CD14-positive monocyte (primary cell): ENCODE measurements at regions not wholly inside any gene's neighbourhood (a gene's known extent, or its start where the extent isn't known, plus 50 kb on each side); places are given as distances from the start of the nearest gene placed in this dataset.

Experiments
- DNase-seq, 3 donors: peaks; one replicate each; pipeline ENCODE4 v3.0.0-alpha.2; 2011 to 2022
- H2AFZ ChIP-seq: 2 replicates; pipeline ENCODE4 v1.6.0; 2012; ENCODE audit warnings: mild to moderate bottlenecking, low read depth, low read length, inconsistent platforms; ENCODE audit not compliant: insufficient read depth, poor library complexity, severe bottlenecking
- H3K27ac ChIP-seq, 2 donors: 1 replicate in 1 of 2; 2 replicates in 1 of 2; pipeline ENCODE4 v1.5.1; 2012 to 2013; ENCODE audit warnings: low read length in 2 of 2, control low read depth in 1 of 2, inconsistent platforms in 1 of 2, low read depth in 1 of 2, mild to moderate bottlenecking in 1 of 2
- H3K27me3 ChIP-seq, 2 donors: one replicate each; pipeline versions ENCODE4 v1.6.0 to v1.6.1; 2011 to 2013; ENCODE audit warnings: low read length in 2 of 2; ENCODE audit not compliant: control insufficient read depth in 2 of 2, insufficient read depth in 2 of 2
- H3K36me3 ChIP-seq, 2 donors: replicated peaks in 1 of 2; 1 replicate in 1 of 2; 2 replicates in 1 of 2; pipeline versions ENCODE4 v1.5.1 to v1.6.1; 2012 to 2013; ENCODE audit warnings: low read length in 2 of 2, control low read depth in 1 of 2, inconsistent platforms in 1 of 2, mild to moderate bottlenecking in 1 of 2; ENCODE audit not compliant: insufficient read depth in 2 of 2, control insufficient read depth in 1 of 2
- H3K4me1 ChIP-seq, 2 donors: 1 replicate in 1 of 2; 2 replicates in 1 of 2; pipeline versions ENCODE4 v1.5.1 to v1.6.1; 2012 to 2013; ENCODE audit warnings: low read length in 2 of 2, control low read depth in 1 of 2, inconsistent platforms in 1 of 2, mild to moderate bottlenecking in 1 of 2, moderate library complexity in 1 of 2; ENCODE audit not compliant: insufficient read depth in 2 of 2, control insufficient read depth in 1 of 2
- H3K4me2 ChIP-seq: replicated peaks from 2 replicates; pipeline ENCODE3; 2012; ENCODE audit warnings: low read length, moderate library complexity, mild to moderate bottlenecking; ENCODE audit not compliant: poor library complexity, severe bottlenecking; ENCODE audit errors: extremely low read depth
- H3K4me3 ChIP-seq, 3 experiments: fragments of 200-600 bp in 1 of 3; sonication (generic) in 1 of 3; replicated peaks in 1 of 3; 1 replicate in 2 of 3; 2 replicates in 1 of 3; pipeline ENCODE4 v1.5.1; 2011 to 2013; ENCODE audit warnings: low read length in 3 of 3, mild to moderate bottlenecking in 3 of 3, control low read depth in 2 of 3, low read depth in 2 of 3, inconsistent platforms in 1 of 3, moderate library complexity in 1 of 3
- H3K79me2 ChIP-seq: 2 replicates; pipeline ENCODE4 v1.6.0; 2012; ENCODE audit warnings: mild to moderate bottlenecking, control low read depth, inconsistent platforms, low read length, moderate library complexity; ENCODE audit not compliant: insufficient read depth
- H3K9ac ChIP-seq: 2 replicates; pipeline ENCODE4 v1.6.0; 2017; ENCODE audit warnings: low read length, mild to moderate bottlenecking; ENCODE audit not compliant: insufficient read depth, poor library complexity, severe bottlenecking
- H3K9me3 ChIP-seq, 2 donors: replicated peaks in 1 of 2; 1 replicate in 1 of 2; 2 replicates in 1 of 2; pipeline versions ENCODE4 v1.5.1 to v1.6.1; 2012 to 2013; ENCODE audit warnings: low read length in 2 of 2, control low read depth in 1 of 2; ENCODE audit not compliant: control insufficient read depth in 1 of 2, insufficient read depth in 1 of 2
- H4K20me1 ChIP-seq: 2 replicates; pipeline ENCODE4 v1.6.0; 2012; ENCODE audit warnings: mild to moderate bottlenecking, low read length, control low read depth, moderate library complexity; ENCODE audit not compliant: insufficient read depth
- H3K27ac Mint-ChIP-seq, 7 donors: one replicate each; pipeline ENCODE4 v1.8.0; 2020; ENCODE audit warnings: mild to moderate bottlenecking in 7 of 7, mixed read lengths in 7 of 7, moderate library complexity in 6 of 7, inconsistent platforms in 2 of 7
- H3K27me3 Mint-ChIP-seq, 3 donors: one replicate each; pipeline ENCODE4 v1.8.0; 2021 to 2022; ENCODE audit warnings: low read depth in 3 of 3, mild to moderate bottlenecking in 3 of 3, mixed read lengths in 3 of 3, moderate library complexity in 3 of 3, inconsistent platforms in 1 of 3
- H3K36me3 Mint-ChIP-seq, 2 donors: one replicate each; pipeline ENCODE4 v1.8.0; 2020; ENCODE audit warnings: mixed read lengths in 2 of 2, inconsistent platforms in 1 of 2, mild to moderate bottlenecking in 1 of 2
- H3K4me1 Mint-ChIP-seq: one replicate; pipeline ENCODE4 v1.8.0; 2020; ENCODE audit warnings: mild to moderate bottlenecking, mixed read lengths
- H3K4me3 Mint-ChIP-seq, 2 donors: one replicate each; pipeline ENCODE4 v1.8.0; 2020; ENCODE audit warnings: mild to moderate bottlenecking in 2 of 2, mixed read lengths in 2 of 2, moderate library complexity in 1 of 2
- H3K9me3 Mint-ChIP-seq, 7 donors: one replicate each; pipeline ENCODE4 v1.8.0; 2020 to 2022; ENCODE audit warnings: mixed read lengths in 7 of 7, mild to moderate bottlenecking in 6 of 7, moderate library complexity in 6 of 7, inconsistent platforms in 2 of 7
- WGBS: methylation state at CpG from one replicate; pipeline ENCODE4 v1.1.5; 2013; ENCODE audit warnings: missing lambda C conversion rate; ENCODE audit not compliant: insufficient coverage; 5-methylcytosine and 5-hydroxymethylcytosine counted together
- intact Hi-C, 2 donors: fragments of 100-400 bp; cut with micrococcal nuclease; formaldehyde crosslinking; loops; one replicate each; pipeline versions ENCODE4 v1.15.0 to v1.15.1; 2023
- TF ChIP-seq, protein P1 (sequence below): fragments of 200-600 bp; IDR thresholded peaks from one replicate; pipeline ENCODE4 v1.8.0; 2022; ENCODE audit warnings: antibody characterized with exemption, mild to moderate bottlenecking

DNA sequence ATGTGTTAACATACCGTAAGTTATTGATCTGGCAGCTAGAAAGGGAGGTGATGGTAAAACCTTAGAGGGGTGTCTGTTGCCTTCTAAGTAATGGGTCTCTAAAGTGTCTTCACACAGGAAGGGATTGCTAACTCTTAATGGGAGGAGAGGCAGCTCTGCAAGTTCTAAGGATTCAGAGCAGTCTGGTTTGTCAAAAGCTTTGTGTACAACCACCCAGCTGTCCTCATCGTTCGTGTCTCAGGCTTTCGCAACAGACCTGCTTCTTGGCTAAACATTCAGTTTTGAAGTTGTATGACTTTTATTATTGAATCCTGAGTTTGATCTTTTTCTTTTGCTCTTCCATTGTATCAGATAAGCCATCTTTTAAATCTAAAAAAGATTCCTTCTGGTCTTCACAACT, 404.9 kb downstream of the SQOR start:
- Histone ChIP-seq H3K36me3 (no peaks in the 10 kb centered on the region), H2AFZ (no peak overlapping the region), H3K9ac (no peak overlapping the region), H3K4me2 (no peak overlapping the region), H3K4me1 (no peaks in the 10 kb centered on the region), H3K4me3 (no peak overlapping the region), H3K9me3 (peaks cover 4 to 10% of the 10 kb centered on the region in 2 donors), H4K20me1 (no peaks in the 10 kb centered on the region), H3K27me3 (no peaks in the 10 kb centered on the region), H3K79me2 (no peaks in the 10 kb centered on the region), H3K27ac (no peak overlapping the region)
- H3K9me3 Mint-ChIP-seq: peaks cover 0 to 8% (median 3%) of the 10 kb centered on the region in 7 donors
- no peaks in the 10 kb centered on the region for H3K36me3 Mint-ChIP-seq
- no peaks in the 10 kb centered on the region for H3K27me3 Mint-ChIP-seq
- H3K27ac Mint-ChIP-seq: no peak overlapping the region
- no peak for DNase-seq
- no CpG with 5 or more reads among the region's 4 CpGs for WGBS
- H3K4me1 Mint-ChIP-seq: no peaks in the 10 kb centered on the region
- intact Hi-C loops: no loop called here
- H3K4me3 Mint-ChIP-seq: no peak overlapping the region
- TF ChIP-seq, protein P1, sequence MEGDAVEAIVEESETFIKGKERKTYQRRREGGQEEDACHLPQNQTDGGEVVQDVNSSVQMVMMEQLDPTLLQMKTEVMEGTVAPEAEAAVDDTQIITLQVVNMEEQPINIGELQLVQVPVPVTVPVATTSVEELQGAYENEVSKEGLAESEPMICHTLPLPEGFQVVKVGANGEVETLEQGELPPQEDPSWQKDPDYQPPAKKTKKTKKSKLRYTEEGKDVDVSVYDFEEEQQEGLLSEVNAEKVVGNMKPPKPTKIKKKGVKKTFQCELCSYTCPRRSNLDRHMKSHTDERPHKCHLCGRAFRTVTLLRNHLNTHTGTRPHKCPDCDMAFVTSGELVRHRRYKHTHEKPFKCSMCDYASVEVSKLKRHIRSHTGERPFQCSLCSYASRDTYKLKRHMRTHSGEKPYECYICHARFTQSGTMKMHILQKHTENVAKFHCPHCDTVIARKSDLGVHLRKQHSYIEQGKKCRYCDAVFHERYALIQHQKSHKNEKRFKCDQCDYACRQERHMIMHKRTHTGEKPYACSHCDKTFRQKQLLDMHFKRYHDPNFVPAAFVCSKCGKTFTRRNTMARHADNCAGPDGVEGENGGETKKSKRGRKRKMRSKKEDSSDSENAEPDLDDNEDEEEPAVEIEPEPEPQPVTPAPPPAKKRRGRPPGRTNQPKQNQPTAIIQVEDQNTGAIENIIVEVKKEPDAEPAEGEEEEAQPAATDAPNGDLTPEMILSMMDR: no peak

DNA sequence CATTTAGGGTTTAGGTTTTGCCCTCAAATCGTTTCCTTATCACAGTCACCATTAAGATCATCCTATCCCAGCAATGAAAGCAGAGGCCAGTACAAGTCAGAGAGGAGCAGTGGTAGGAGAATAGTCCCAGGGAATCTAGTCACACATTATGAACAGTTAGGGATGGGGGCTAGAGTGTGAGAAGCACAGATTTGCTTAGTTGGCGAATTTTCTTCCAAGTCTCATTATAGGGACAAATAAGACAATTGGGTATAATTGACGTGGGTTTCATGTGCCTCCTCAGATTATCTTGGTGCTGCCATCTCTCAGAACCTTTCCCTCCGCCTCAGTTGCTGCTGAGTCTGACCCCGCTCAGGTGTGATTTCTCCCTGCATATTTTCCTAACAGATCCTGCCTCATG, 407.1 kb downstream of the SQOR start:
- no peak overlapping the region for H3K4me3 Mint-ChIP-seq
- Histone ChIP-seq H3K4me2 (no peak overlapping the region), H3K27me3 (no peaks in the 10 kb centered on the region), H3K27ac (no peak overlapping the region), H3K9ac (no peak overlapping the region), H3K79me2 (no peaks in the 10 kb centered on the region), H3K9me3 (peaks cover 4 to 22% of the 10 kb centered on the region in 2 donors), H2AFZ (no peak overlapping the region), H4K20me1 (no peaks in the 10 kb centered on the region), H3K36me3 (no peaks in the 10 kb centered on the region), H3K4me3 (no peak overlapping the region), H3K4me1 (no peaks in the 10 kb centered on the region)
- H3K27me3 Mint-ChIP-seq: no peaks in the 10 kb centered on the region
- no peaks in the 10 kb centered on the region for H3K36me3 Mint-ChIP-seq
- no peak overlapping the region for H3K27ac Mint-ChIP-seq
- no peaks in the 10 kb centered on the region for H3K4me1 Mint-ChIP-seq
- intact Hi-C loops: no loop called here
- DNase-seq: no peak
- TF ChIP-seq, protein P1: no peak
- WGBS: 87% methylated on average over 3 of the region's 5 CpGs
- H3K9me3 Mint-ChIP-seq: peaks cover 0 to 7% (median 5%) of the 10 kb centered on the region in 7 donors
